Nephron progenitor cell (in vitro differentiated cells): ENCODE measurements at regions not wholly inside any gene's neighbourhood (a gene's known extent, or its start where the extent isn't known, plus 50 kb on each side); places are given as distances from the start of the nearest gene placed in this dataset.
"Not testable (repeated sequence)": the region's sequence is repeated elsewhere in the genome, so short reads cannot be mapped to it uniquely, and the experiment has no call there.

Experiments
- DNase-seq: peaks from one replicate; pipeline ENCODE4 v3.0.0; 2021
- H3K27ac Mint-ChIP-seq: 2 replicates; pipeline ENCODE4 v1.8.0; 2021; ENCODE audit warnings: mild to moderate bottlenecking, moderate library complexity, mixed read lengths
- H3K27me3 Mint-ChIP-seq: 2 replicates; pipeline ENCODE4 v1.8.0; 2021; ENCODE audit warnings: mild to moderate bottlenecking, low read depth, mixed read lengths; ENCODE audit not compliant: poor library complexity
- H3K36me3 Mint-ChIP-seq: 2 replicates; pipeline ENCODE4 v1.8.0; 2021; ENCODE audit warnings: low read depth, mixed read lengths
- H3K4me1 Mint-ChIP-seq: 2 replicates; pipeline ENCODE4 v1.8.0; 2021; ENCODE audit warnings: mixed read lengths
- H3K4me3 Mint-ChIP-seq: 2 replicates; pipeline ENCODE4 v1.8.0; 2021; ENCODE audit warnings: mild to moderate bottlenecking, moderate library complexity, mixed read lengths
- H3K9me3 Mint-ChIP-seq: 2 replicates; pipeline ENCODE4 v1.8.0; 2021; ENCODE audit warnings: mild to moderate bottlenecking, moderate library complexity, mixed read lengths
- CTCF ChIP-seq: fragments of 200-600 bp; sonication (generic); IDR thresholded peaks from 2 replicates; pipeline ENCODE4 v1.5.0; 2021; ENCODE audit warnings: antibody characterized with exemption

- no peak for DNase-seq
- H3K4me1 Mint-ChIP-seq, result no peaks in the 10 kb centered on the region
- H3K27me3 Mint-ChIP-seq, result no peaks in the 10 kb centered on the region
- H3K27ac Mint-ChIP-seq, result no peak overlapping the region
- H3K4me3 Mint-ChIP-seq, result no peak overlapping the region
- H3K36me3 Mint-ChIP-seq, result no peaks in the 10 kb centered on the region
- H3K9me3 Mint-ChIP-seq, result no peaks in the 10 kb centered on the region
- TF ChIP-seq CTCF, result no peak
Measured at GRCh38 chr4:160347197-160347596, 1244.3 kb downstream of the RAPGEF2 start.

- no peak for DNase-seq
- H3K27me3 Mint-ChIP-seq, result no peaks in the 10 kb centered on the region
- no peak for TF ChIP-seq CTCF
- H3K4me1 Mint-ChIP-seq, result no peaks in the 10 kb centered on the region
- H3K36me3 Mint-ChIP-seq, result no peaks in the 10 kb centered on the region
- H3K4me3 Mint-ChIP-seq, result no peak overlapping the region
- H3K9me3 Mint-ChIP-seq, result no peaks in the 10 kb centered on the region
- no peak overlapping the region for H3K27ac Mint-ChIP-seq
Measured at GRCh38 chr4:160350944-160351343, 1248.1 kb downstream of the RAPGEF2 start.

GRCh38 chr4:160352637-160353036 lies 1249.8 kb downstream of the RAPGEF2 start:
- H3K36me3 Mint-ChIP-seq, result no peaks in the 10 kb centered on the region
- DNase-seq, result no peak

GRCh38 chr4:160353548-160353947 lies 1250.7 kb downstream of the RAPGEF2 start:
- no peak for TF ChIP-seq CTCF
- no peaks in the 10 kb centered on the region for H3K36me3 Mint-ChIP-seq
- no peak overlapping the region for H3K27ac Mint-ChIP-seq
- H3K4me3 Mint-ChIP-seq, result no peak overlapping the region
- DNase-seq, result no peak
- no peaks in the 10 kb centered on the region for H3K4me1 Mint-ChIP-seq
- H3K27me3 Mint-ChIP-seq, result no peaks in the 10 kb centered on the region
- H3K9me3 Mint-ChIP-seq, result no peaks in the 10 kb centered on the region

More at GRCh38 chr4:160352637-160353036, 1249.8 kb downstream of the RAPGEF2 start:
- Mint-ChIP-seq H3K4me1 (no peaks in the 10 kb centered on the region), H3K9me3 (no peaks in the 10 kb centered on the region), H3K27ac (no peak overlapping the region), H3K27me3 (no peaks in the 10 kb centered on the region), H3K4me3 (no peak overlapping the region)
- TF ChIP-seq CTCF, result no peak

GRCh38 chr4:160362478-160362877 lies 1259.6 kb downstream of the RAPGEF2 start:
- Mint-ChIP-seq H3K27me3 (no peaks in the 10 kb centered on the region), H3K4me1 (no peaks in the 10 kb centered on the region), H3K27ac (no peak overlapping the region), H3K9me3 (peaks cover 12% of the 10 kb centered on the region), H3K36me3 (no peaks in the 10 kb centered on the region), H3K4me3 (no peak overlapping the region)
- TF ChIP-seq CTCF, result no peak
- DNase-seq, result no peak

- no peaks in the 10 kb centered on the region for H3K4me1 Mint-ChIP-seq
- H3K27me3 Mint-ChIP-seq, result no peaks in the 10 kb centered on the region
- DNase-seq, result no peak
- H3K4me3 Mint-ChIP-seq, result no peak overlapping the region
- H3K27ac Mint-ChIP-seq, result no peak overlapping the region
- H3K36me3 Mint-ChIP-seq, result no peaks in the 10 kb centered on the region
- TF ChIP-seq CTCF, result no peak
- peaks cover 12% of the 10 kb centered on the region for H3K9me3 Mint-ChIP-seq
Measured at GRCh38 chr4:160364217-160364616, 1261.3 kb downstream of the RAPGEF2 start.

GRCh38 chr4:160364665-160365064 lies 1261.8 kb downstream of the RAPGEF2 start:
- H3K9me3 Mint-ChIP-seq, result peaks cover 12% of the 10 kb centered on the region
- H3K4me3 Mint-ChIP-seq, H3K4me1 Mint-ChIP-seq, H3K27ac Mint-ChIP-seq, H3K36me3 Mint-ChIP-seq, DNase-seq, H3K27me3 Mint-ChIP-seq: not testable (repeated sequence)

- H3K36me3 Mint-ChIP-seq, H3K4me3 Mint-ChIP-seq, H3K27ac Mint-ChIP-seq, H3K4me1 Mint-ChIP-seq, H3K27me3 Mint-ChIP-seq: not testable (repeated sequence)
- peak; percentile 5 for DNase-seq
- H3K9me3 Mint-ChIP-seq, result peaks cover 12% of the 10 kb centered on the region
Measured at GRCh38 chr4:160365383-160365782, 1262.5 kb downstream of the RAPGEF2 start.
